Activated naive CD4-positive, alpha-beta T cell (primary cell): ENCODE measurements at regions not wholly inside any gene's neighbourhood (a gene's known extent, or its start where the extent isn't known, plus 50 kb on each side); places are given as distances from the start of the nearest gene placed in this dataset.
"Not testable (repeated sequence)": the region's sequence is repeated elsewhere in the genome, so short reads cannot be mapped to it uniquely, and the experiment has no call there.

ENCODE experiments used
- DNase-seq, 4 experiments: peaks; one replicate each; lab custom pipeline; 2025; lab: John Stamatoyannopoulos, UW

DNA sequence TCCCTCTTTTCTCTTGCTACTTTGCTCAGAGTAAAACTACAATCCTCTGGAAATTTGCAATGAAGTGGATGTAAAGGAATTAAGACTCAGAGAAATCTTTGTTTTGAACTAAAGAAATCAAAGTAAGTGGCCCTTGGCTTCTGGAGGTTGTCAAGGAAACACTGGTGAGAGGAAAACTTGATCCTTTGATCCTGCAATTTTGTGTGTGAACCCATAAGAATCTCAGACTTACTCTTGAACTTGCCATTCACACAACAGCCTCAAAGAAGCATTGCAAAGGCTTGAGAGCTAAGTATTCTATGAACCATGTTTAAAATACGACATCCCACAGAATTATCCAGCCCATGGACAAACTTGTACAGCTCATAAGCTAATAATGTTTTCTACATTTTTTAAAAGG, 827.5 kb downstream of the TAF11L14 start:
- DNase-seq = no peak

DNA sequence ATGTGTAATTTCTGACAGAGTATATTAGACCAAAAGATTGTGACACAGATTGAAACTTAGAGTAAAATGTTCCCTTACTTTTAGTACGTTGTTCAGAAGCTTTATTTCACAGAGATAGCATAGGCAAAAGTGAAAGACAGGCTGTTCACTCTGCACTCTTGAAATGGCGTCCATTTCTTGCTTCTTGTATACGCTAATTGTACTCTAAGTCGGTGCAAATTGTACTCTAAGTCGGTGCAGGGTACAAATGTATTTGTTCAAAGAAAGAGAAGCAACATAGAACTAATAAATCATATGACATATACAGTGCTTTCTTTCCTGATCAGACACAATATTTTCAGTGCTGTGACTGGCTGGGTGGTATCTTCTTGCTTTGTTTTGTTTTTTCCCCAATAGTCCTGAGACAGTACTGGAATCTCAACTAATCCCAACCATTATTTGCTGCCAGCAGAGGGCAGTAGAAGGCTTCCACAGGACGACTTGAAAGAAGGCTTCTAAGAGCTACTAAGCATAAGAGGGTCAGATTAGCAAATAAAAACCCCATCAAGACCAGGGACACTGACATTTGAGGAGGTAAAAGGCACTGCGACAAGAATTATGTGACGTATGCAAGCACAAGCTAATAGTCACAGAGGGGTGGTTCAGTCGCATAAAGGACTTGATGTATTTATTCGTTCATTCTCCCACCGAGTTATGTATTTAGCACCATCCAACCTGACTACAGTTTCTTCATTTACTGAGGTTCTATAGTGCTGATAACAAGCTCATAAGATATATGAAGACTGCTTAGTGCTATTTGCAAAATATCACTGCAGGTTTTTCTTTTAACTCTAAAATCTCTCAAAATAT, 831.8 kb downstream of the TAF11L14 start:
- DNase-seq = no peak

DNA sequence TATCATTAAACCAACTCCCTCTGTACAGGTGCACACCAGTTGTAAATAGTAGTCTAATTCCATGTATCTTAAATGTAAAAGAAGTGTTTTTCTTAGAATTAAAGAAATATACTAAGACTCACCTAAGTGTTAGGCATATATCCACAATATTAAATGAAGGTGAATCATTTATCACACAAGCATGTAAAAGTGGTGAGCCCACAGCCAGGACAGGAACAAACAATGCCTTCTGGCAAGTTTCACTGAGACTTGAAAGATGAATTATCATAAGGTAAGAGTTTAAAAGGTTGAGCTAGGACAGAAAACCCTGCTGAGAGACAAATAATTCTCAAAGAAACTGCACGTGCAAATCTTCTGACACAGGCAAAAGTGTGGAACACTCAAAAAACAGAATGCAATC, 832.5 kb downstream of the TAF11L14 start:
- DNase-seq = no peak

DNA sequence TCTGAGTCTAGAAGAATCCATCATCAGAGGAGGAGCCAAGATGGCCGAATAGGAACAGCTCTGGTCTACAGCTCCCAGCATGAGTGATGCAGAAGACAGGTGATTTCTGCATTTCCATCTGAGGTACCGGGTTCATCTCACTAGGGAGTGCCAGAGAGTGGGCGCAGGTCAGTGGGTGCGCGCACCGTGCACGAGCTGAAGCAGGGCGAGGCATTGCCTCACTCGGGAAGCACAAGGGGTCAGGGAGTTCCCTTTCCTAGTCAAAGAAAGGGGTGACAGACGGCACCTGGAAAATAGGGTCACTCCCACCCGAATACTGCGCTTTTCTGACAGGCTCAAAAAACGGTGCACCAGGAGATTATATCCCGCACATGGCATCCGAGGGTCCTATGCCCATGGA, 837.5 kb downstream of the TAF11L14 start:
- DNase-seq = not testable (repeated sequence)

DNA sequence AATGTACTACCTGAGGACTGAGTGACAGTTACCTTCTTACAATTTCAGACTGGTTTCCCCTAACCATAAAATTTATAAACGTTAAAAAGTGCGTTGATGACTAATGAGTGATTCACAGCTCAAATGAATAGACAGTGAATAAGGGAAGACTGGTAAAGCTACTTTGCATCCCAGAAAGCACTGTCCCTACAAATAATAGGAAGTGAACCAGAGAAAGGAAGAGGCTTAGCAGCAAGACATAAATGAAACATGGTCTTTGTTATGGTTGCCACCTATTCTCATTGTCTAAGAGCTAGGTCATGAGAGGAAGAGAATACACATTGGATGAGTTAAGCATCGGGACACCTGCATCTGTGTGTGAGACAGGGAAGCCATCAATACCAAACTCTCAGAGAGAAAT, 849.2 kb downstream of the TAF11L14 start:
- DNase-seq = no peak

DNA sequence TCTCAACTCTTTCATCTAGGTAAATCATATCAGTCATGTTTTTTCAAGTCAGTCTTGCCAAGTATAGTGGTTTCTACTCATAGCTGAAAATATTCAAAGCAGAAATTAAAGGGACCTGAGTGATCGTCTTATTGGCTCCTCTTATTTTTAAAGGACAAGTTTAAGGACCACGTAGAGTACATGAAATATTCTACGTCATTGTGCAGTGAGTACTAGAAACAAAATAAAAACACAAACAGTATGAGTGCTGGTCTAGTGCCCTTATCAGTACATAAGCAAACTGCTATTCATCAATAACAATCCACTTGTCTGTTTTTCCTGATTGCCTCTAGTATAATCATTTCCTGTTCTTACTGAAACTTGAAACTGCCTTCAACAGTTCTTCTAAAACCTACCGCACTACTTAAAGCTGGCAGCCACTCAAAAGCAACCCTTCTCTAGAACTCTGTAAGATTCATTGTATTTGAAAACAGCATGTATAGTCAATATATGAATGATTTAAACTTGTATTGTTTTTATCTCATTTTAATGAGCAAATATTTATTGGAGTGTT, 853.7 kb downstream of the TAF11L14 start:
- no peak for DNase-seq

DNA sequence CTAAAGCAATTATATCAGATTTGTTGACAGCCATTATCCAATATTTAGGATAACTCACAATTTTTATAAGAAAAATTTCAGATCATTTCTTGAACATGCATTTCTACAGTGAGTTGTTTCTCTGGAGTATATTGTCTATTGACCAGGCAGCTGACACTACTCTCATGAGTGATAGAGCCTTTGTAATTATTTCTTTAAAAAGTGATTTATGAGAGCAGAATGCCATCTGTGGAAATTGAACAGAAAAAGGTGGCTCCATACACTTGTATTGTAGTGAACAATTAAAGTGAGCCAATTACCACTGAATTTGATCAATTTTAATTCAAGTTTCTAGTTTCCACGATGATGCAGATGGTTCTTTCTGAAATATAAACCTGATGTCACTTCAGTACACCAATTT, 855.4 kb downstream of the TAF11L14 start:
- no peak for DNase-seq

DNA sequence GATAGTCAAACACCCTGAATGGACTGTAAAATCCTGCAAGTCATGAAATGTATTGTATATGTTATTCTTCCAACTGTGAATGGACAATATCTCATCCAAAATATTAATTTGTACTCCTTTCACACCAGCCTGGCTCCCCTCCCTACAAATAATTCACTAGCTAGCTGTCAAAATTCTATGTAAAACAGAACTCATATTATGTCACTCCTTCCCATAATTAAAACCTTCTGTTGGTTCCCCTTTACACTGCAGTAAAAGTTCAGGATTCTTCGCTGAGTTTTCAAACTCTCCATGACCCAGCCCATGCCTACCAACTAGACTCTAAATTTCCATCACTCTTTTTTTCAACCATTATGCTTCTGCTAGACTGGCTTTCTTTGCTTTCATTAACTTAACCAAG, 857.1 kb downstream of the TAF11L14 start:
- DNase-seq = no peak

DNA sequence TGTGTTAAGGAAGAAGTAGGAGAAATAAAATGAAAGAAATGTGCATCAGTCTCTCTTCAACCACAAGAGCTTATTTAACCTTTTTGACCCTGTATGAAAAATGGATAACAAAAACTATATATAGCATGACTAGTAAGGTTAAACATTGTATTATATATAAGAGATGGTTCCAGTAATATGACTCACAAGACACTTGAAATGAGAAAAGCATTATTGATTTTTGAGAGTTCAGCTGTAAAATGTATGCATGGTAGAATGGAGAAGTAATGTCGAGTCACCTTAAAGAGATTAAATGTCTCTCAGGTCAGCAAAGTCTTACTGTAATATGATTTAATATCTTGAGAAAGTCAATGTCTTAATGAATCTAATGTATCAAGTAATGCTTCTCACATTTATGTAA, 860.9 kb downstream of the TAF11L14 start:
- no peak for DNase-seq

DNA sequence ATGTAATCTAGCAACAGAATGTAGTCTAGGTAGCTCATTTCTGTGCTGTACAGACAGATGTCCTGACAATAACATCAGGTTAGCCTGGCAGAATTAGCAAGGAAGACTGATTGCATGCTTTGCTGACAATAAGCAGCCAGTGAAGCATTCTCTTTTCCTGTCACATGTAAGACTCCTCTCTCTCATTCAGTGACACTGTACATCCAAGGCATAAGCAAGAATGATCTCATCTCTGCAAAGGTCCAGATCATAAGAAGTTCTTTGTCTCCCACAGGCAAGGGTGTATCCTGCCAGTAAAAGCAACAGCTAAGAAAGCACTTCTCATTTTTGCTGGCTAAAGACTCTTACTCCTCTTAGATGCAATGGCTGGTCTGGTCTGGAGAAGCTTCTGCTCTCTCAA, 861.8 kb downstream of the TAF11L14 start:
- no peak for DNase-seq

DNA sequence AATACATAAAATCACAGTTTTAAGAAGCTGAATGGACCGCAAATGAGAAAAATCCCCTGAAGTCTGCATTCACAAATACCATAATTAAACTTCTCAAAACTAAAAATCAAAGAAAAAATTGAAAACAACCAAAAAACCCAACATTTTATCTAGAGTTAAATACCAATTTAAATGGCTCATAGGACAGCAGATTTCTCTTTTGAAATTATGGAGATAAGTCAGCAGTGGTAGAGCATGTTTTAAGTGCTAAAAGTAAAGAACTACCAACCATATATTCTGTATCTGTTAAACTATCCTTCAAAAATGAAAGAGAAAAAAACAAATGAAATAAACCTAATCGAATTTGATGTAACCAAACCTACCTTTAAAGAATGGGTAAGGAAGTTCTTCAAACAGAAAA, 862.8 kb downstream of the TAF11L14 start:
- no peak for DNase-seq

DNA sequence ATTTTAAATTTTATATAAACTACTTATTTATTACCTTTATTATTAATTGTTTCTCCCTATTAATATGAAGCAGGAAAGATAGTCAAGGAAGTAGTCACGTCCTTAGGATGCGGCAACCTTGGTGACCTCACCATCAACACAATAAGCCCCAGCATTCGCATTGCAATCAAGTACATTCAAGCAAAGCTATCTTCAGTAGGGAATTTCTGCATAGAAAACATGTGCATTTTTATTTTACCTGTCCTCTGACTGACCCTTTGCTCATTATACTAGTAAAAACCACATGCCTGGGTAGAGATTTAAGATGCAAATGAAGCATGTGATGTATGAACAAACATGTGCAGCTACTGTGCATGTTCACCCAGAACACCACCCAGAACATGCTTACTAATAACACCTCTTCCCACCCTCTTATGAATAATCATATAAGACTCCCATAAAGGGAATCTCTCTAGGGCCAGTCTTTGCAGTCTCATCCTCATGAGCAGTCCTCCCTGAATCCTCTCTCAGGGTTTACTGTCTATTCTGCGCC, 869.6 kb downstream of the TAF11L14 start:
- no peak for DNase-seq

DNA sequence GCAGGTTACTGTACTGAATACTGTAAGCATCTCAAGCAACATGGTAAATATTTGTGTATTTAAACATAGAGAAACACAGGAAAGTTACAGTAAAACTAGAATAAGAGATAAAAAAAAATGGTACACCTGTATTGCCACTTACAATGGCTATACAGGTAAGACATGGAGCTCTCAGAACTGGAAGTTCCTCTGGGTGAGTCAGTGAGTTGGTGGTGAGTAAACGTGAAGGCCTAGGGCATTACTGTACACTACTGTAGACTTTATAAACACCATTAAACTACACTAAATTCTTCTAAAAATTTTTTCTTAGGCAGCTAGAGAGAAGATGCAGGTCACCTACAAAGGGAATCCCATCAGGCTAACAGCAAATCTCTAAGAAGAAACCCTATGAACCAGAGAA, 872.9 kb downstream of the TAF11L14 start:
- DNase-seq = no peak

DNA sequence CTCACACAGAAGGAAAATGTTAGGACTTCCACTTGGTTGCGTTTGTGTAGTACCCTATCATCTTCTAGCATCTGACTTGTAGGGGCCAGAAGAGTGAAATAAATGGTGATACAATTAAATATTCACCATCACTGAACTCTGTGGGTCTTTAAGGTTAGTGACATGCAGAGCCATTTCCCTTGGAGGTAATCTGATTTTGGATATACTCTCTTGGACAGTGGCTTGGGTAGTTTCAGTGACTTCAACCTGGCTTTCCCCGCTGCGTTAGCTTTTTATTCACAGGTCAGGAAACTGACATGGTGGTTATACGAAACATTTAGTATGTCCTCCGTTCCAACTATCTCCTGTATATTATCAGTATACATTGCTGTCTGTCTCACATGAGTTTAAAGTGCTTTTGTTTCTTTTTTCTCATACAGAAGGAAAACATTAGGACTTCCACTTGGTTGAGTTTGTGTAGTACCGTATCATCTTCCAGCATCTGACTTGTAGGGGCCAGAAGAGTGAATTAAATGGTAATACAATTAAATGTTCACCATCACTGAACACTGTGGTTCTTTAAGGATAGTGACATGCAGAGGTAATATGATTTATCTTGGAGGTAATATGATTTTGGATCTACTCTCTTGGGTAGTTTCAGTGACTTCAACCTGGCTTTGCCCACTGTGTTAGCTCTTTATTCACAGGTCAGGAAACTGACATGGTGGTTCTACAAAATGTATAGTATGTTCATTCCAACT, 883.6 kb downstream of the TAF11L14 start:
- no peak for DNase-seq

DNA sequence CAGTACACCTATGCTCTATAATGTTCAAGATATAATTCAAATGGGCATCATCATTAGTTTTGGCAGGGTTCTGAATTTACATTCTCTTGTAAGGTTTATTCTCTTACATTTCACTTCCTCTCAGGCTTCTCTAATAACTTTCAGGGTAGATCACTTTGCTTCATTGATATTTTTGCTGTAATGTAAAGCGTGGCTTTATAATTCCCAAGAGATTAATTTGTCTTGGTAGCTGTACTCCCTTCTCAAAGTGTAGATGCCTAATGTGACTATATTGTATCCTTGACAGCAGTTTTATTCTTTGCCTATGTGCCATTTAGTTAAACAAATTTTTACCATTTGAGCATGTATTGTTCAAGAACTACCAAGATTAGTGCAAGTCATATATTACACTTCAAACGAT, 889.1 kb downstream of the TAF11L14 start:
- DNase-seq = no peak

DNA sequence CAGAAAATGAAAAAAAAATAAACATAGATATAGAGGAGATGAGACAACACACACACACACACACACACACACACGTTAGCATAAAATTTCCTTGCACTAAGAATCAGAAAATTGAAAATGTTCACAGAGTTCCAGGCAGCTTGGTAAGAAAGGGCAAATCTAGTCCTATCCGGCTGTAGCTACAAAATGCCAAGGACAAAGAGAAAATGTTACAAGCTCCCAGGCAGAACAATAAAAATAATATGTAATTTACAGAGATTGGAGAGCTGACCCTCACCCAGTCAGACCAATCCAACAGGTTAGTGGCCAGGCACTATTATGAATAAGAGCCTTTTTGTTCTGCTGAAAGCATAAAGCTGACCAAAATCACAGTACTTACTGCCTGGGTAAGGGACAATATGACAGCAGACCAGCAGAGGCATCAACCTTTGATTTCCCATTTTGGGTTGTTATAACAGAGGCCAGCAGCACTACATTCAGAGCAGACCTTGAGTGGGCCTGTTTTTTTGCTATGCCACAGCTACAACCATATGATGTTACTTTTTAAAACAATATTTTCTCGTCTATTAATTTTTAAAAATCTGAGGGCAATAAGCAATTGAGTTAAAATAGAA, 892.6 kb downstream of the TAF11L14 start:
- no peak for DNase-seq

DNA sequence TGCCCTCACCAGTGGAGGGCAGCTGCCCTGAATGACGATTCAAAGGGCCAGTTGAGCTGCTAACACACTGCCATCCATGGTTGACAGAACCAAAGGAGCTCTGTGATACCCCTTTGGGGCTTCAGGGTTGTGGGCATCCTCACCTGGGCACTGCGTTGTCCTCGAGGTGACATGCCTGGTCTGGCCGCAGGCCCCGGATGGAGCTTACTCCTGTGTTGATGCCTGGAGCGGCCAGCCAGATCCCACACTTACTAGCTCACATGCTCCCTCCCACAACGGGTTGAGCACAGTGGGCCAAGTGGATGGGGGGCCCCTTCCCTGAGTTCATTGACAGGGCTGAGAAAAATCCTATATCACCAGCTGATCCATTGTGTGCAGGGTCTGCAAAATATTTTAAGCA, 898.9 kb downstream of the TAF11L14 start:
- no peak for DNase-seq

DNA sequence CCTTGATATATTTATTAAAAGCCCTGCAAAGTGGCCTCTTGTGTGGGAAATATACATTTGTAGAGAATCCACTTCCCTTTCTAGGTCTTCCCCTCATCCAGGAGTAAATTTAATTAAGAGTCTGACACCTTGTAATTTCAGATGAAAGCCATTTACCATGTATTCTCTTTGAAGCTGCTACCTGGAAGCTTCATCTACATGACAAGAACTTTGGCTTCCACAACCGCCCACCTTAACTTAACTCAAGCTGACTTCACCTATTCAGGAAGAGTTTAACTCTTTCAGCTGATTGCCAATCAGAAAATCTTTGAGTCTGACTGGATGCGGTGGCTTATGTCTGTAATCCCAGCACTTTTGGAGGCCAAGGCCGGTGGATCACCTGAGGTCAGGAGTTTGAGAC, 899.9 kb downstream of the TAF11L14 start:
- no peak for DNase-seq

DNA sequence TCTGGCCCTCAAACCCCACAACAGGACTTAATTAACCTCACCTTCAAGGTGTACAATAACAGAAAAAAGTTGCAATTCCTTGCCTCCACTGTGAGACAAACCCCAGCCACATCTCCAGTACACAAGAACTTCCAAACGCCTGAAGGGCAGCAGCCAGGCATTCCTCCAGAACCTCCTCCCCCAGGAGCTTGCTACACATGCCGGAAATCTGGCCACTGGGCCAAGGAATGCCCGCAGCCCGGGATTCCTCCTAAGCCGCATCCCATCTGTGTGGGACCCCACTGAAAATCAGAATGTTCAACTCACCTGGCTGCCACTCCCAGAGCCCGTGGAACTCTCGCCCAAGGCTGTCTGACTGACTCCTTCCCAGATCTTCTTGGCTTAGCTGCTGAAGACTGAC, 901.5 kb downstream of the TAF11L14 start:
- DNase-seq = not testable (repeated sequence)

DNA sequence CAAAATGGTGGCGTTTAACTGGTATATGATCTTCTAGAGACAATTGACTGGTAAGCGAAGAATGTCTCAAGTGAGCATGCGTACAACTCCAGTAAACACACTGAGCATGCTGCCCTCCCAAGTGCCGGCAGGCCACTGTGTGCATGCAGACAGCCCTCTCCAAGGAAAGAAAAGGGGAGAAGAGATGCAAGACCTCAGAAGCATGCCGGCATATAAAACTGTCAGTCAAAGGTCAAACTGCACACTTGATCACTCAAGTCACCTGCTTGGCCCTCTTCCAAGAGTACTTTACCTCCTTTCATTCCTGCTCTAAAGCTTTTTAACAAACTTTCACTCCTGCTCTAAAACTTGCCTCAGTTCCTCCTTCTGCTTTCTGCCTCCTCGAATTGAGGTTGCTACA, 910.2 kb downstream of the TAF11L14 start:
- no peak for DNase-seq

DNA sequence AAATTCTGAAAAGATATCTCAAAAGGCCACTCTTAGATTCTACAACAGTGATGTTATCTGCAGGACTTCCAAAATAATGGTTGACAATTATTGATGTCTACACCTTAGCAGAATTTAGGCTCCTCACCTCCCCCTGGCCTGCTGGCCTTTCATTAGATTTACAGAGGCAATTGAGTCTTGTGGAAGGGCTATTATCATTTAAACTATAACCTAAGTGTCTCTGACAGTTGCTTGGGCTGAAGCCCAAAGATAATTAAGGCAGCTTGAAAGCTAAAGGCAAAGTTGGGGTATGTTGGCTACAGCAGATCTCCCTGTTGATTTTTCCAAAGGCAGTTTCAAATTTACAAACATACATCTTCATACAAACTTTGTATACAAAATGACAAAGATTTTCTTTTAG, 912.3 kb downstream of the TAF11L14 start:
- no peak for DNase-seq

DNA sequence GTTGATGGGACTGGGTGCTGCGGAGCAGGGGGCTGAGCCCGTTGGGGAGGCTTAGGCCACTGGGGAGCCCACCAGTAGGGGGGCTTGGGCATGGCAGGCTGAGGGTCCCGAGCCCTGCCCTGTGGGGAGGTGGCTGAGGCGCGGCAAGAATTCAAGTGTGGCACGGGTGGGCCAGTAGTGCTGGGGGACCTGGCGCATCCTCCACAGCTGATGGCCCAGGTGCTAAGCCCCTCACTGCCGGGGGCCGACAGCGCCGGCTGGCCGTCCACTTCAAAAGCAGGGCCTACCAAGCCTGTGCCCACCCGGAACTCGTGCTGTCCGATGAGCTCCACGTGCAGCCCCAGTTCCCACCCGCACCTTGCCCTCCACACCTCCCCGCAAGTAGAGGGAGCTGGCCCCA, 917.5 kb downstream of the TAF11L14 start:
- DNase-seq = no peak

DNA sequence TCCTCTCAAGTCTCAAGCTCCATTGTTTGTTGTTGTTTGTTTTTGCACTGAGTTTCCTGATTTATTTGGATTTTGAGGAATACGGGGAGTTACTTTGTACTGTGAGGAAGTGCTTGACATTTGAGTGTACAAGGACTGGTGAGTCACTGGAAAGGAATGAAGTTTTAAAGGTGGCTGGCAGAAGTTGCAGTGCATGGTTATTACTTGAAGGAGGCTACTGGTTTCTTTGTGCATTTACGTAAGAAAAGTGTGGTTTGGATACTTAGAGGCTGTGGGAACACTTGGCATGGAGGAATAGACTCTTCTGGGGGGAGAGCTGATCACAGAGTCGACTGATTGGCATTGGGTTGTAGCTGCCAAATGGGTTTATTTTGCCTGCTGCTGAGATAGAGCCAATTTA, 919.0 kb downstream of the TAF11L14 start:
- DNase-seq = no peak
